CMK (cell line): ENCODE measurements at regions not wholly inside any gene's neighbourhood (a gene's known extent, or its start where the extent isn't known, plus 50 kb on each side); places are given as distances from the start of the nearest gene placed in this dataset.
"Not testable (repeated sequence)": the region's sequence is repeated elsewhere in the genome, so short reads cannot be mapped to it uniquely, and the experiment has no call there.

Source experiments
- DNase-seq: peaks from one replicate; pipeline ENCODE4 v3.0.0-alpha.2; 2010; ENCODE audit warnings: low read depth

DNA sequence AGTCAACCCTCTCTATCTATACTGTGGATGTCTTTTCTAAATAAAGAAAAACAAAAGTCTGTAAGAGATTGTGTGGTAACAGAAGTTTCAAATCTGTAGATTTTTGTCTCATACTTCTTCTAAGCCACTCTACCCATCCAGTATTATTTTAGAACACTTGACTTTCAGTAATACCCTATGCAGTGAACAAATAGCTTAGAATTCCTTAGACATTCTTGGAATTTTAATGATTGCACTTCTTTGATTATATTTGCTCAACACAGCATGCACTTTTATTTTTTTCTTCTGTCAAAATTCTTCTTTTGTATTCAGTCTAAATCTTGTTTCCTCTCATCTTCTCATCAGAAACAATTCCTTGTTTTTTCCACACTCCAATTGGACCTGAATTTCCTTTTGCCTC is 1080.2 kb downstream of the SUCLG1 start:
- DNase-seq = no peak

DNA sequence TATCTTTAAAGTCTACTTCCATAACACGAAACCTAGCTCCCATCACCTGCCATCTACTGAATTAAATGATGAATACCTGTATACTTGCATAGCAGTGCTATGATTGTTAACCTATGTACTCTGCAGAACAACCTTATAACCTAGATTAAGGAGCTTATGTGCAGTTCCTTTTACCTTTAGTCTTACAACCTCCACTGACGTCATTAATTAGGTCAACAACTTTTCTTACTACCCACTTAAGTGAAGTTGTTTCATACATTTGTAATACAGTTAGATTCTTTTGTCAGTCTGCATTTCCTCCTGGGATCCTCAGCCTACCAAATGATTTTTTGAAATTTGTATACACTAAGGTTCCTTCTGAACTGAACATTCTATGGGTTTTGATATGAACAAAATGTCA is 1082.3 kb downstream of the SUCLG1 start:
- DNase-seq = no peak

DNA sequence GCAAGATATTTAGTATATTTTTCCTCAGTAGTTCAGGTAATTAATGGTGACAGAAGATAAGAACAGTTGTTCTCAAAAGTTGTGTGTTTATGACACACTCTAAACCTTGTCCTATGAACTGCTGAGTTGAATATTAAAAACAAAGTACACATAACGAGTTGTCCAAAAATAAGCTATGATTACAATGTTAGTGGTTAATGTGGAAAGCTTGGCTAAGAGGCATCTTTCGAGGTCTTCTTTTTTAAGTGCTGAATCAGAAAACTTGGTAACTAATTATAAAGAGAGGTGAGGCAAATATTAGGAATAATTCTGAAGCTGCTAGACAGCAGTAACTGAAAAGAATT is 1088.7 kb downstream of the SUCLG1 start:
- no peak for DNase-seq

DNA sequence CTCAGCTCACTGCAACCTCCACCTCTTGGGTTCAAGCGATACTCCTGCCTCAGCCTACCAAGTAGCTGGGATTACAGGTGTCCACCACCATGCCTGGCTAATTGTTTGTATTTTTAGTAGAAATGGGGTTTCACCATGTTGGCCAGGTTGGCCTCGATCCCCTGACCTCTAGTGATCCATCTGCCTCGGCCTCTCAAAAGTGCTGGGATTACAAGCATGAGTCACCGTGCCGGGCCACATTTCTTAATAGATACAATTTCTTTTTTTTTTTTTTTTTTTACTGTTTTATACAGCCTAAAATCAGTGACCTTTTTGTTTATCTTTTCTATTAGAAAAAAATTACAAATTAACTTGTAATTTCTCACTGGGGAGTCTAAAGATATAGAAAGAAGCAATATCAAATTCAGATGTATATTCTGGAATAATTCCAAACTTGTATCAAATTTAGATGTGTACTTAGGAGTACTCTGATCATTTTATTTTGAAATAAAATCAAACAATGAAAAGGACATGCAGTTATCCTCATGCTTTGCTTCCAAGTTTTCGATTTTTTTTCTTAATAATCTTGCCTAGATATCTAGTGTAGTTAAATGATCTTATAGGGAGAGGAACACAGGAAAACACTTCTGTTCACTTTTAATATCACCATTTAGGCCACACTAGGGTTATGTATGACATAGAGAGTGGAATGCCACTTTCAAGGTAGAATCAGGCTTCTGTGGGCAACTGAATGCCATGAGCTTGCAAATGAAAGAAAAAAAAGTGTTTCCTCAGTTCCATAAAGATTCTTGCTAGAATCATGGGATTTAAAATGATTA is 1089.3 kb downstream of the SUCLG1 start:
- no peak for DNase-seq

DNA sequence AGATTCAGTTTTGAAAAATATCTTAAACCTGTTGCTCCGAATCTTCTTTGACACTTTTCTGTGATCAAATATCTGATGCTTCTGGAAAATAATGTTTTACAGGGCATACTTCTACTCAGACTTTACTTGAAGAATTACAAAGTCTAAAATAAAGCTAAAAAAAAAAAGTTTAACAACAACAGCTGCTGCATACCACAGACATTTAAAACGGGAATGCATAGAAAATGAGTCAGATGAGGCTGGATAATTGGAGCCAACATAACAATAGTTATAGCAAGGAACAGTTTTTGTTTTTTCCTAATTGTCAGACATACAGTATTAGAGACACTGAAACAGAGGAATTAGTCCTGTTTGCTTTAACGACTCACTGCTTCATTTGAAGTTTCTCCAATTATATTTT is 1090.2 kb downstream of the SUCLG1 start:
- no peak for DNase-seq

DNA sequence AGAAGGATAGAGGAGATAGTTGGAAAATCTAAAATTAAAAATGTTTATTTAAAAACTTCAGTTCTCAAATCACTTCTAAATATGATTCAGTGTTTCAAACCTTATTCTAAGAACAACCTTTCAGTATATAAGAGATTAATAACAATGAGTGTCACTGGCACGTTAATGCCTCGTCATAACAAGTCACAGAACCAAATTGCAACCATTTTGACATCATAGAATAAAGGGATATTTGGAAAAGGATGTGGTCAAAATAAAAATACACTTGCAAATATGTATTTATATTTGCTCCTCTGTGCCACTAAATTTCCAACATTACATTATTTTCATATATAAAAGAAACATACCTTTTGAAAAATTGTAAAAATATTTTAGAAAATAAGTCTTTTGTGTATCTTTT is 1090.6 kb downstream of the SUCLG1 start:
- no peak for DNase-seq

DNA sequence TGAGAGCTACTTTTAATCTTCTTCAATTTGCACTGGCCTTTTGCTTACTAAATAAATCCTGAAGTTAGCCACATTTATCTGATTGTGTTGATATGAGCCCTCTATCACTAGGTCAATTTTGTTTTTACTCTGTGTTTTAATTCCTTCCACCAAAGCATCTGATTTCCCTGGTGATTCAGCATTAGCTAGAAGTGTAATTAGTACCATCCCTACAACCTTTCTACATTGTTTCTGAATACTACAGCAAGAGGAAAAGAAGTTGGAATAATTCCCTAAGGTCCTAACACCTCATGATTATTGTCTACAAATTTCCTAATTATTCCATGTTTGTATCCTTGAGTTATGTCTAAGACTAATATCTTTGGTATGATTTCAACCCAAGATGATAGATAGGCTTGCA is 1093.6 kb downstream of the SUCLG1 start:
- no peak for DNase-seq

GRCh38 chr2:83364264-83364663 is 1094.8 kb downstream of the SUCLG1 start:
- DNase-seq = no peak

DNA sequence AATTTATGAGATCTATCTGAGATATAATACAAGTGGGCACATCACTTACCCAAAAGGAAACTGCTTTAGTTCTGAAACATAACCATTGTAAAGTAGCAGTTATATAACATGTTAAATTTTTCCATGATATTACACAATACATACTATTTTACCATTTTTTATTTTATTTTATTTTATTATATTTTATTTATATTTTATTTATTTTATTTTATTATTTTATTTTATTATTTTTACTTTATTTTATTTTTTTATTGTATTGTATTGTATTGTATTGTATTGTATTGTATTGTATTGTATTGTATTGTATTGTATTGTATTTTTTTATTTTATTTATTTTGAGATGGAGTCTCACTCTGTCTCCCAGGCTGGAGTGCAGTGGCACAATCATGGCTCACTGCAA is 1095.9 kb downstream of the SUCLG1 start:
- not testable (repeated sequence) for DNase-seq

GRCh38 chr2:83359336-83359735 is 1099.7 kb downstream of the SUCLG1 start:
- DNase-seq = no peak

- no peak for DNase-seq
These were observed 1116.2 kb downstream of the SUCLG1 start for GRCh38 chr2:83342860-83343329.

DNA sequence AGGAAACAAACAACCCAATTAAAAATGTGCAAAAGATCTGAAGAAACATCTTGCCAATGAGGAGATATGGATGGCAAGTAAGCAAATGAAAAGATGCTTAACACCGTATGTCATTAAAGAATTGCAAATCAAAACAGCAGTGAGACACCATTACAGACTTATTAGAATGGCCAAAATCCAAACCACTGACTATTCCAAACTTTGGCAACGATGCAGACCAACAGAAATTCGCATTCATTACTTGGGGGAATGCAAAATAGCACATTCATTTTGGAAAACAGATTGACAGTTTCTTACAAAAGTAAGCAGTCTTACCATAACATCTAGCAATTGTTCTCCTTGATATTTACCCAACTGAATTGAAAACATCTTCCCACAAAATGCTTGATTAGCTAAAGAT is 1118.7 kb downstream of the SUCLG1 start:
- no peak for DNase-seq

DNA sequence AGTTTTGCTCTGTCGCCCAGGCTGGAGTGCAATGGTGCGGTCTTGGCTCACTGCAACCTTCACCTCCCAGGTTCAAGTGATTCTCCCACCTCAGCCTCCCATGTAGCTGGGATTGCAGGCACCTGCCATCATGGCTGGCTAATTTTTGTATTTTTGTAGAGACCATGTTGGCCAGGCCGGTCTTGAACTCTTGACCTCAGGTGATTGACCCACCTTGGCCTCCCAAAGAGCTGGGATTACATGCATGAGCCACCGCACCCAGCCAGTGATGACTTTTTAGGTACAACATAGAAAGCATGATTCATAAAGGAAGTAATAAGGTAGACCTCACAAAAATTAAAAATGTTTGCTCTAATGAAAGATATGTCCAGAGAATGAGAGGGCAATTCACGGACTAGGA is 1119.1 kb downstream of the SUCLG1 start:
- DNase-seq = not testable (repeated sequence)

DNA sequence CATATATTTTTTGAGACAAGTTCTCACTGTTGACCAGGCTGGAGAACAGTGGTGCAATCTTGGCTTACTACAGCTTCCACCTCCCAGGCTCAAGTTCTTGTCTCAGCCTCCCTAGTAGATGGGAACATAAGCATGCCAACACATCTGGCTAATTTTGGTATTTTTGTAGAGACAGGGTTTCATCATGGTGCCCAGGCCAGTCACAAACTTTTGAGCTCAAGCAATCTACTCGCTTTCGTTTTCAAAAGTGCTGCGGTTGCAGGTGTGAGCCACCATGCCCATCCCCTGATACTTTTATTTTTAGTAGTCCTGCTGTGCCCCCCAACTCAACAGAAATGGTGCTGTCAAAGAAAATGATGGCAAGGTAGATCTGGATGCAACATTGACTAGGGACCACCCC is 1127.3 kb downstream of the SUCLG1 start:
- no peak for DNase-seq

- no peak for DNase-seq
These were observed 1136.0 kb downstream of the SUCLG1 start for GRCh38 chr2:83323038-83323437.

DNA sequence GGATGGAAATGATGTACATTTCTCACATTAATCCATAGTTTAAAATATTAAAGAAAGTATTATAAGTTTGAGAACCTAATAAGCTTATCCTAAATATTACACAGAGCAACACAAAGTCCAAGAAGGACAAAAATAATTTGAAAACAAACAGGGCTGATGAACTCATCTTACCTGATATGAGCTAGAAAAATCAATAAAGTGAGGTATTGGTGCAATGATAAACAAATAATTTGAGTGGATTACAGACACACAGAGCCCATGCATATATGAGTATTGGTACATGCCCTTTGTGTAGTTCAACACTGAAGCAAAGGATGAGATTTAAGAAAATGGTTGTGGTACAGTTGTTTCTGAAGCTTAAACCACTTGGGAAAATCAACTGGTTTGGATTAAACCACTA is 1139.0 kb downstream of the SUCLG1 start:
- DNase-seq = no peak

DNA sequence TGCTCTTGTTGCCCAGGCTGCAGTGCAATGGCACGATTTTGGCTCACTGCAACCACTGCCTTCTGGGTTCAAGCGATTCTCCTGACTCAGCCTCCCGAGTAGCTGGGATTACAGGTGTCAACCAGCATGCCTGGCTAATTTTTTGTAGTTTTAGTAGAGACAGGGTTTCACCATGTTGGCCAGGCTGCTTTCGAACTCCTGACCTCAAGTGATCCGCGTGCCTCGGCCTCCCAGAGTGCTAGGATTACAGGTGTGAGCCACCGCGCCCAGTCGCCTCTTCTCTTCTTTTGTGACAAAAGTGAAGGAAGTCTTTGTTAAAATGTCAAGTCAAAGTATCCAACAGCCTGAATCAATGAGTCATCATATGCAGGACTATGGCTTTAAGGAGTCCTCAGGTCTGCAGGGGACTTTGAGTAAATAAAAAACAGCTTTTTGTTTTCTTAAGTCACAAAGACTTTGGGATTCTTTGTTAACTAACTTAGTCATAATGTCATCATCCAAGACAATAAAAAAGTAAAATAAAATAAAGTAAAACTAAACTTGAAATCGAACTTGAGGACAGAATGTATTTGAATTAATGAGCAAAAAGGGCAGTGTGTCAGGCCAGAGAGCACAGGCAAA is 1153.2 kb downstream of the SUCLG1 start:
- DNase-seq = no peak

GRCh38 chr2:83291083-83291482 is 1168.0 kb downstream of the SUCLG1 start:
- no peak for DNase-seq

DNA sequence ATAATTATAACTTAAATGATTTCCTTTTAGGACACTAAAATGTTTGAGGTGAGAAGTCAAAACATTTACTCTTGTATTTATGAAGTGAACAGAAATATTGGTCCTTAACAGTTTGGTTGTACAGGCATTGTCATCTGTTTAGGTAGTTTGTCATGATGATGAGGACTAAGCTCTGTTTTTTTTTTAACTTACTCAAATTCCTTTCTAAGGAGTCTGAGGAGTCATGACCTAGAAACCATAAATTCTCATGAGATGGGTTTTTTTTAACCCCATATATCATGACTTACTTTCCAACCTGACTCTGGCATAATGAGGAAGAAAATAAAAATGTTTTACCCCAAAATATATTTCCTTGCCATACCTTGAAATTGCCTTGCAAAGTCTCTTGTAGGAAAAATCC is 1176.2 kb downstream of the SUCLG1 start:
- DNase-seq = no peak

DNA sequence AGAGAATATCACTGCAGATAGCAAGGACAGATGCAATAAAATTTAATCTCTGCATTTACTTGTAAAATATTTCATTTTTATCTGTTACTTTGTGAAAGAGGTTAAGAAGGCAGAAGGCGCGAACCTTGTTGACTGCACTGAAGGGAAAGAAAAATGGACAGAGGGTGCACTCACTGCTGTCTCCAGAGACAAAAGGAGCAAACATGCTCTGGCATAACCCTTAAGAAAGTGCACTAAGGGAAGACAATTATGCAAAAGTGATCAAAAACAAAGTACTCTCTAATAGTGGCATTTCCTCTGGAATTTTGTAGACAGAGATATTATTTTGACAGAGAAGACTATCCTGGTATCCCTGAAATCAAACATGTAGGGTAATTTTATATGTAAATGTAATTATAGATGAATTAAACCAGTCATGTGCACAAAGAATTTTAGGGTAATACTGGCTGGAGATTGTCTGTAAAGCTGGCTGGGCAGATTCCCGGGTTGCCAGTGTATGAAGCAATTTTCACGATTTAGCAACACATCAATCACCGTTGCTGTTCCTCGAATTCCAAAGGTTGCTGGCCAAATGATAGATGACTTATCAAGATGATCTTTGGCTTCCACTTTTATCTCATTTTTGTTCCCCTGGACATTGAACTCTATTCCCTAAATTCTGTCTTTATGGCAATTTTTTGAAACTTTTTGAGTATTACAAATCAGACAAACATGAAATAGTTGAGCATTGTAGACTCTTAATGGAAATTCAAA is 1176.9 kb downstream of the SUCLG1 start:
- DNase-seq = no peak

DNA sequence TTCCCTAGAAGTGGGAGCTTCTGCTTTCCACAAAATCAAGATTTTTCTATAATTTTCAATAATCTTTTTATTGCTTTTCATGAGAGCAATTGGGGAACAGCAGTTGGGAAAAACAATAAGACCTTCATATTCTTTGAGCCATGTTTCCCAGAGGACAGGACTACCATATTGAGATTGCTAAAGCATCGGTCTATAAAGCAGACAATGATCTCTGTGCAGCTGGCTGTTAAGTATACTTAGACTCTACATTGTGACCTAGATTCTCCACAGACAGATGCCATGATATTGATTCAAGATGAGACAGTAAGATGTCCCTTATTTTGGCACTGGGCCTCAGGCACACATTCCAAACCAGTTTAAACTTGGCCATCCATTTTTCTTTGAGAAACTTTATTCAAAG is 1178.7 kb downstream of the SUCLG1 start:
- no peak for DNase-seq

GRCh38 chr2:83273322-83273721 is 1185.8 kb downstream of the SUCLG1 start:
- DNase-seq = no peak

GRCh38 chr2:83261591-83262136 is 1197.4 kb downstream of the SUCLG1 start:
- no peak for DNase-seq
